ENCODE measurements at regions not wholly inside any gene's neighbourhood (a gene's known extent, or its start where the extent isn't known, plus 50 kb on each side); places are given as distances from the start of the nearest gene placed in this dataset.

- no peak for ATAC-seq
- Mint-ChIP-seq H3K4me3 (no peak overlapping the region), H3K27ac (no peak overlapping the region), H3K27me3 (peaks cover 53% of the 10 kb centered on the region), H3K9me3 (peaks cover 4% of the 10 kb centered on the region), H3K36me3 (peaks cover 4% of the 10 kb centered on the region), H3K4me1 (peaks cover 6% of the 10 kb centered on the region)
Measured at GRCh38 chr3:150218236-150218635, 189.9 kb upstream of the TSC22D2 start.

- peaks cover 52% of the 10 kb centered on the region for H3K27me3 Mint-ChIP-seq
- H3K36me3 Mint-ChIP-seq, result peaks cover 4% of the 10 kb centered on the region
- no peak for ATAC-seq
- no peak overlapping the region for H3K27ac Mint-ChIP-seq
- peaks cover 6% of the 10 kb centered on the region for H3K4me1 Mint-ChIP-seq
- H3K4me3 Mint-ChIP-seq, result no peak overlapping the region
- peaks cover 4% of the 10 kb centered on the region for H3K9me3 Mint-ChIP-seq
Measured at GRCh38 chr3:150217691-150218090, 190.4 kb upstream of the TSC22D2 start.

GRCh38 chr3:150216866-150217600 lies 191.1 kb upstream of the TSC22D2 start:
- Mint-ChIP-seq H3K27ac (no peak overlapping the region), H3K27me3 (peaks cover 46% of the 10 kb centered on the region), H3K36me3 (peaks cover 4% of the 10 kb centered on the region), H3K4me1 (peaks cover 6% of the 10 kb centered on the region), H3K4me3 (no peak overlapping the region), H3K9me3 (peaks cover 4% of the 10 kb centered on the region)
- ATAC-seq, result no peak

- H3K27me3 Mint-ChIP-seq, result peaks cover 38% of the 10 kb centered on the region
- H3K27ac Mint-ChIP-seq, result no peak overlapping the region
- no peak for ATAC-seq
- H3K9me3 Mint-ChIP-seq, result peaks cover 4% of the 10 kb centered on the region
- H3K4me1 Mint-ChIP-seq, result peaks cover 4% of the 10 kb centered on the region
- H3K4me3 Mint-ChIP-seq, result no peak overlapping the region
- peaks cover 4% of the 10 kb centered on the region for H3K36me3 Mint-ChIP-seq
Measured at GRCh38 chr3:150216041-150216811, 191.9 kb upstream of the TSC22D2 start.

- Mint-ChIP-seq H3K36me3 (peaks cover 4% of the 10 kb centered on the region), H3K9me3 (peaks cover 4% of the 10 kb centered on the region), H3K27me3 (peaks cover 33% of the 10 kb centered on the region), H3K4me3 (no peak overlapping the region), H3K4me1 (no peaks in the 10 kb centered on the region), H3K27ac (no peak overlapping the region)
- ATAC-seq, result no peak
Measured at GRCh38 chr3:150215616-150216015, 192.5 kb upstream of the TSC22D2 start.

- no peak for ATAC-seq
- peaks cover 42% of the 10 kb centered on the region for H3K27me3 Mint-ChIP-seq
- no peak overlapping the region for H3K27ac Mint-ChIP-seq
- peaks cover 6% of the 10 kb centered on the region for H3K9me3 Mint-ChIP-seq
- H3K4me3 Mint-ChIP-seq, result no peak overlapping the region
- no peaks in the 10 kb centered on the region for H3K4me1 Mint-ChIP-seq
- peaks cover 4% of the 10 kb centered on the region for H3K36me3 Mint-ChIP-seq
Measured at GRCh38 chr3:150213577-150213976, 194.5 kb upstream of the TSC22D2 start.

GRCh38 chr3:150210461-150211110 lies 197.5 kb upstream of the TSC22D2 start:
- Mint-ChIP-seq H3K36me3 (no peaks in the 10 kb centered on the region), H3K4me3 (no peak overlapping the region), H3K4me1 (no peaks in the 10 kb centered on the region), H3K27ac (no peak overlapping the region), H3K9me3 (peaks cover 3% of the 10 kb centered on the region), H3K27me3 (peaks cover 40% of the 10 kb centered on the region)
- no peak for ATAC-seq

GRCh38 chr3:150203273-150203672 lies 204.8 kb upstream of the TSC22D2 start:
- Mint-ChIP-seq H3K4me3 (no peak overlapping the region), H3K9me3 (no peaks in the 10 kb centered on the region), H3K27me3 (peaks cover 29% of the 10 kb centered on the region), H3K4me1 (no peaks in the 10 kb centered on the region), H3K36me3 (no peaks in the 10 kb centered on the region), H3K27ac (no peak overlapping the region)
- no peak for ATAC-seq

- Mint-ChIP-seq H3K9me3 (no peaks in the 10 kb centered on the region), H3K4me3 (no peak overlapping the region), H3K36me3 (no peaks in the 10 kb centered on the region), H3K4me1 (no peaks in the 10 kb centered on the region), H3K27ac (no peak overlapping the region), H3K27me3 (peaks cover 29% of the 10 kb centered on the region)
- ATAC-seq, result no peak
Measured at GRCh38 chr3:150202711-150203110, 205.4 kb upstream of the TSC22D2 start.

GRCh38 chr3:150194957-150195356 lies 213.1 kb upstream of the TSC22D2 start:
- Mint-ChIP-seq H3K4me1 (no peaks in the 10 kb centered on the region), H3K36me3 (no peaks in the 10 kb centered on the region), H3K27me3 (peaks cover 41% of the 10 kb centered on the region), H3K27ac (no peak overlapping the region), H3K9me3 (peaks cover 3% of the 10 kb centered on the region), H3K4me3 (no peak overlapping the region)
- ATAC-seq, result no peak

- Mint-ChIP-seq H3K27me3 (peaks cover 41% of the 10 kb centered on the region), H3K36me3 (no peaks in the 10 kb centered on the region), H3K9me3 (peaks cover 6% of the 10 kb centered on the region), H3K4me3 (no peak overlapping the region), H3K4me1 (no peaks in the 10 kb centered on the region), H3K27ac (no peak overlapping the region)
- no peak for ATAC-seq
Measured at GRCh38 chr3:150194513-150194912, 213.6 kb upstream of the TSC22D2 start.

GRCh38 chr3:150184426-150185071 lies 213.9 kb upstream of the PFN2 start:
- Mint-ChIP-seq H3K4me1 (no peaks in the 10 kb centered on the region), H3K4me3 (no peak overlapping the region), H3K9me3 (no peaks in the 10 kb centered on the region), H3K27me3 (no peaks in the 10 kb centered on the region), H3K27ac (no peak overlapping the region), H3K36me3 (no peaks in the 10 kb centered on the region)
- ATAC-seq, result no peak

- no peaks in the 10 kb centered on the region for H3K4me1 Mint-ChIP-seq
- ATAC-seq, result peak; percentile 82
- no peaks in the 10 kb centered on the region for H3K36me3 Mint-ChIP-seq
- no peak overlapping the region for H3K4me3 Mint-ChIP-seq
- no peaks in the 10 kb centered on the region for H3K9me3 Mint-ChIP-seq
- no peak overlapping the region for H3K27ac Mint-ChIP-seq
- no peaks in the 10 kb centered on the region for H3K27me3 Mint-ChIP-seq
Measured at GRCh38 chr3:150183678-150184425, 213.2 kb upstream of the PFN2 start.

- Mint-ChIP-seq H3K4me3 (no peak overlapping the region), H3K27me3 (no peaks in the 10 kb centered on the region), H3K36me3 (no peaks in the 10 kb centered on the region), H3K4me1 (no peaks in the 10 kb centered on the region), H3K9me3 (no peaks in the 10 kb centered on the region), H3K27ac (no peak overlapping the region)
- no peak for ATAC-seq
Measured at GRCh38 chr3:150180334-150180733, 209.6 kb upstream of the PFN2 start.

- Mint-ChIP-seq H3K9me3 (no peaks in the 10 kb centered on the region), H3K36me3 (no peaks in the 10 kb centered on the region), H3K27me3 (peaks cover 9% of the 10 kb centered on the region), H3K4me1 (no peaks in the 10 kb centered on the region), H3K27ac (no peak overlapping the region), H3K4me3 (no peak overlapping the region)
- no peak for ATAC-seq
Measured at GRCh38 chr3:150179330-150179729, 208.6 kb upstream of the PFN2 start.
